ENCODE measurements at regions not wholly inside any gene's neighbourhood (a gene's known extent, or its start where the extent isn't known, plus 50 kb on each side); places are given as distances from the start of the nearest gene placed in this dataset.

GRCh38 chr1:223011505-223011856, 131.6 kb downstream of the TLR5 start:
- TF ChIP-seq POLR2A (IDR thresholded peaks at IDR 0.05; ENCODE audit: extremely low read depth, insufficient read length) (no peak), CTCF (IDR thresholded peaks at IDR 0.05; ENCODE audit: low read depth, low read length) (no peak), MAX (IDR thresholded peaks at IDR 0.05; ENCODE audit: low read depth, low read length) (no peak)

All from NB4 (cell line).